ENCODE measurements at regions not wholly inside any gene's neighbourhood (a gene's known extent, or its start where the extent isn't known, plus 50 kb on each side); places are given as distances from the start of the nearest gene placed in this dataset.
"Not testable (repeated sequence)": the region's sequence is repeated elsewhere in the genome, so short reads cannot be mapped to it uniquely, and the experiment has no call there.

DNA sequence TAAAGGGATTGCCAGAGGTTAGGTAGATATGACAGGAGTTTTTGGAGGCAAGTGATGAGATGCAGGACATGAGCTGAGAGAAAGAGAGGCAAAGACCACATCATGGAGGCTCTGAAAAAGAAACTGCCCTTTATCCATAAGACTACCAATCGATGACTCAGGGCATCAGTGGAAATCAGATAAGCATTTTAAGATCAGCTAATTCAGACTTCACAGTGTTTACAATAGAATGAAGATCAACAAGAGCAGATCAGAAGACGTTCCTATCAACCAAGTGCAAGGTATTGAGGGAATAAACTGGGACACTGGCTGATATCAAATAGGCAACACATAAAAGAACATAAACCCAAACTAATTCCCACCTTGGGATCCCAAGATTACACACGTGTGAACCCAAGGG lies 227.2 kb downstream of the SLCO4C1 start:
- no peak for TF ChIP-seq CTCF (IDR thresholded peaks at IDR 0.05)
- Mint-ChIP-seq H3K27ac (ENCODE audit: unreplicated experiment) (no peak overlapping the region), H3K4me1 (ENCODE audit: unreplicated experiment) (no peaks in the 10 kb centered on the region), H3K36me3 (ENCODE audit: unreplicated experiment) (no peaks in the 10 kb centered on the region), H3K27me3 (ENCODE audit: unreplicated experiment) (peaks cover 2% of the 10 kb centered on the region), H3K9me3 (ENCODE audit: unreplicated experiment) (no peaks in the 10 kb centered on the region), H3K4me3 (ENCODE audit: unreplicated experiment) (no peak overlapping the region)
- no peak for DNase-seq (ENCODE audit: extremely low spot score, unreplicated experiment)

- Mint-ChIP-seq H3K9me3 (ENCODE audit: unreplicated experiment) (peaks cover 7% of the 10 kb centered on the region), H3K4me3 (ENCODE audit: unreplicated experiment) (no peak overlapping the region), H3K27me3 (ENCODE audit: unreplicated experiment) (no peaks in the 10 kb centered on the region), H3K4me1 (ENCODE audit: unreplicated experiment) (no peaks in the 10 kb centered on the region), H3K27ac (ENCODE audit: unreplicated experiment) (no peak overlapping the region), H3K36me3 (ENCODE audit: unreplicated experiment) (no peaks in the 10 kb centered on the region)
- DNase-seq (ENCODE audit: extremely low spot score, unreplicated experiment), result no peak
- TF ChIP-seq CTCF (IDR thresholded peaks at IDR 0.05), result no peak
Observed at GRCh38 chr5:102049517-102049916, 246.6 kb downstream of the SLCO4C1 start.

GRCh38 chr5:102048940-102049339 lies 247.1 kb downstream of the SLCO4C1 start:
- no peak overlapping the region for H3K27ac Mint-ChIP-seq (ENCODE audit: unreplicated experiment)
- no peaks in the 10 kb centered on the region for H3K27me3 Mint-ChIP-seq (ENCODE audit: unreplicated experiment)
- no peak for DNase-seq (ENCODE audit: extremely low spot score, unreplicated experiment)
- H3K4me3 Mint-ChIP-seq (ENCODE audit: unreplicated experiment), result no peak overlapping the region
- no peaks in the 10 kb centered on the region for H3K36me3 Mint-ChIP-seq (ENCODE audit: unreplicated experiment)
- TF ChIP-seq CTCF (IDR thresholded peaks at IDR 0.05), result no peak
- H3K4me1 Mint-ChIP-seq (ENCODE audit: unreplicated experiment), result no peaks in the 10 kb centered on the region
- peaks cover 7% of the 10 kb centered on the region for H3K9me3 Mint-ChIP-seq (ENCODE audit: unreplicated experiment)

GRCh38 chr5:102047073-102047472 lies 249.0 kb downstream of the SLCO4C1 start:
- not testable (repeated sequence) for H3K4me3 Mint-ChIP-seq (ENCODE audit: unreplicated experiment); H3K27me3 Mint-ChIP-seq (ENCODE audit: unreplicated experiment); H3K4me1 Mint-ChIP-seq (ENCODE audit: unreplicated experiment)

DNA sequence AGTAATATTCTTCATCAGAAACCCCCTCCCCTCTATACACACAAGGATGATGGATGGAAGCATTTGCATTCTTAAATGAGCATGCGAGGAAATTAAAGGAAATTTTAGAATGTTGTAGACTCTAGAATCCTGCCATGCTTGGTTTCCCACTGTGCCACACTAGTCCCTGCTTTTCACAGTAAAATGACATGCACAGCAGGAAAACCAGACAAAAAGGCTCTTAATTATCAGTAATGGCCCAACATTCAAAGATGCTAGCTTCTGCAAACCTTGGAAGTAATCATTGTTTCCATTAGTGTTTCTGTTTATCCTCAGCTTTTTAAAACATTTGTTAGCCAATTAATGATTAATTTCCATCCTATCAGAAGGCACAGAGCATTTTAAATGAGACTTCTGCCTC lies 255.8 kb downstream of the SLCO4C1 start:
- Mint-ChIP-seq H3K4me3 (ENCODE audit: unreplicated experiment) (no peak overlapping the region), H3K27me3 (ENCODE audit: unreplicated experiment) (no peaks in the 10 kb centered on the region), H3K9me3 (ENCODE audit: unreplicated experiment) (no peaks in the 10 kb centered on the region), H3K4me1 (ENCODE audit: unreplicated experiment) (no peaks in the 10 kb centered on the region), H3K36me3 (ENCODE audit: unreplicated experiment) (no peaks in the 10 kb centered on the region), H3K27ac (ENCODE audit: unreplicated experiment) (no peak overlapping the region)
- DNase-seq (ENCODE audit: extremely low spot score, unreplicated experiment), result no peak
- no peak for TF ChIP-seq CTCF (IDR thresholded peaks at IDR 0.05)

More at GRCh38 chr5:102047073-102047472, 249.0 kb downstream of the SLCO4C1 start:
- DNase-seq (ENCODE audit: extremely low spot score, unreplicated experiment); H3K9me3 Mint-ChIP-seq (ENCODE audit: unreplicated experiment); H3K36me3 Mint-ChIP-seq (ENCODE audit: unreplicated experiment); H3K27ac Mint-ChIP-seq (ENCODE audit: unreplicated experiment): not testable (repeated sequence)

DNA sequence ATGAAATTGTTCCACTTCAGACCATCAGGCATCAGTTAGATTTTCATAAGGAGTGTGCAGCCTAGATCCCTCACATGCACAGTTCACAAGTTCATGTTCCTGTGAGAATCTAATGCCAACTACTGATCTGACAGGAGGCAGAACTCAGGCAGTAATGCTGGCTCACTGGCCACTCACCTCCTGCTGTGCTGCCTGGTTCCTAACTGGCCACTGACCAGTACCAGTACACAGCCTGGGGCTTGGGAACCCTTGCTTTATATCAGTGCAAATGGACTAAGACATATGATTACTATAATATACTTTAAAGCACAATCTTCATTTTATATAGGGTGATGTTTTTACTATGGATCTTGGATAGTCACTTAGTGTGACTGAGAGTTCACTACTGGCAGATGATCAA lies 259.2 kb downstream of the SLCO4C1 start:
- no peaks in the 10 kb centered on the region for H3K9me3 Mint-ChIP-seq (ENCODE audit: unreplicated experiment)
- no peak for TF ChIP-seq CTCF (IDR thresholded peaks at IDR 0.05)
- H3K36me3 Mint-ChIP-seq (ENCODE audit: unreplicated experiment), result no peaks in the 10 kb centered on the region
- no peaks in the 10 kb centered on the region for H3K27me3 Mint-ChIP-seq (ENCODE audit: unreplicated experiment)
- H3K27ac Mint-ChIP-seq (ENCODE audit: unreplicated experiment), result no peak overlapping the region
- H3K4me3 Mint-ChIP-seq (ENCODE audit: unreplicated experiment), result no peak overlapping the region
- no peak for DNase-seq (ENCODE audit: extremely low spot score, unreplicated experiment)
- no peaks in the 10 kb centered on the region for H3K4me1 Mint-ChIP-seq (ENCODE audit: unreplicated experiment)

Measured in osteocyte (in vitro differentiated cells).